K562 (cell line): ENCODE measurements at regions not wholly inside any gene's neighbourhood (a gene's known extent, or its start where the extent isn't known, plus 50 kb on each side); places are given as distances from the start of the nearest gene placed in this dataset.

ENCODE experiments used
- ATAC-seq: fragments of 200-7000 bp; cut with Tn5 transposase; 3 replicates; pipeline ENCODE4 v1.9.1; 2020; ENCODE audit warnings: moderate library complexity
- BruUV-seq: library from RNA; stranded (reverse); fragments of 400-500 nt; replicated peaks from 2 replicates; lab custom pipeline; 2021; lab: Mats Ljungman, UMichigan
- CTCF ChIA-PET: fragments of 300-600 bp; formaldehyde crosslinking; extraction: SDS; loops from one replicate; lab custom pipeline; 2021; ENCODE audit warnings: low intra/inter-chr PET ratio; lab: Yijun Ruan, JAX
- POLR2A ChIA-PET: fragments of 300-600, 350-650 bp; sonication (Branson Sonifier 250); formaldehyde crosslinking; extraction: SDS; loops from one replicate; lab custom pipeline; 2021; ENCODE audit warnings: antibody characterized with exemption, inconsistent platforms; lab: Yijun Ruan, JAX
- DNase-seq, 4 experiments: peaks; one replicate each; pipeline versions ENCODE4 v3.0.0 to v3.0.0-alpha.2; 2011 to 2018; ENCODE audit warnings: low spot score in 3 of 4, mixed read lengths in 3 of 4; ENCODE audit errors: extremely low read depth in 1 of 4
- FAIRE-seq: peaks from 2 replicates; lab custom pipeline; 2011; peaks lifted over from hg19 to GRCh38; lab: Jason Lieb, UNC
- H2AFZ ChIP-seq: 2 replicates; pipeline ENCODE4 v1.6.0; 2011; ENCODE audit warnings: low read depth, low read length, control low read depth, inconsistent platforms
- H3K27ac ChIP-seq: fragments of 200-600 bp; 3 replicates; pipeline ENCODE4 v1.8.0; 2011; ENCODE audit warnings: low read depth, mild to moderate bottlenecking, control low read depth, inconsistent platforms, low read length, moderate library complexity, mixed read lengths; ENCODE audit errors: extremely low read depth
- H3K27me3 ChIP-seq, 2 experiments: fragments of 300-600 bp in 1 of 2; 2 replicates in 1 of 2; 3 replicates in 1 of 2; pipeline versions ENCODE4 v1.6.0 to v1.8.0; 2011; ENCODE audit warnings: inconsistent platforms in 2 of 2, low read length in 2 of 2, mild to moderate bottlenecking in 1 of 2, mixed read lengths in 1 of 2, moderate library complexity in 1 of 2; ENCODE audit not compliant: control insufficient read depth in 2 of 2, insufficient read depth in 2 of 2
- H3K36me3 ChIP-seq: fragments of 300-600 bp; 3 replicates; pipeline ENCODE4 v1.8.0; 2011; ENCODE audit warnings: mild to moderate bottlenecking, low read length, inconsistent platforms; ENCODE audit not compliant: control insufficient read depth, insufficient read depth
- H3K4me1 ChIP-seq, 2 experiments: fragments of 200-600 bp in 1 of 2; replicated peaks in 1 of 2; 2 replicates in 1 of 2; 3 replicates in 1 of 2; pipeline versions ENCODE4 v1.5.1 to v1.8.0; 2011; ENCODE audit warnings: inconsistent platforms in 2 of 2, low read length in 2 of 2, mild to moderate bottlenecking in 1 of 2, mixed read lengths in 1 of 2, moderate library complexity in 1 of 2; ENCODE audit not compliant: control insufficient read depth in 2 of 2, insufficient read depth in 2 of 2
- H3K4me2 ChIP-seq: 2 replicates; pipeline ENCODE4 v1.6.1; 2011; ENCODE audit warnings: low read length, control low read depth, inconsistent platforms, mixed read lengths; ENCODE audit not compliant: insufficient read depth
- H3K4me3 ChIP-seq: fragments of 200-600 bp; sonication (generic), shearing (Covaris generic); 2 replicates; pipeline ENCODE4 v1.5.1; 2016; ENCODE audit warnings: control low read depth, inconsistent platforms
- H3K79me2 ChIP-seq: fragments of 200-600 bp; 3 replicates; pipeline ENCODE4 v1.8.0; 2011; ENCODE audit warnings: low read length, inconsistent platforms; ENCODE audit not compliant: control insufficient read depth, insufficient read depth
- H3K9ac ChIP-seq, 2 experiments: 2 replicates each; pipeline versions ENCODE4 v1.6.0 to v1.6.1; 2011; ENCODE audit warnings: low read depth in 2 of 2, low read length in 2 of 2, control low read depth in 1 of 2, inconsistent platforms in 1 of 2, mild to moderate bottlenecking in 1 of 2, mixed read lengths in 1 of 2; ENCODE audit not compliant: insufficient read depth in 1 of 2
- H3K9me1 ChIP-seq: one replicate; pipeline ENCODE4 v1.6.0; 2011; ENCODE audit warnings: inconsistent platforms, mild to moderate bottlenecking, low read length, moderate library complexity; ENCODE audit not compliant: control insufficient read depth, insufficient read depth
- H3K9me3 ChIP-seq: replicated peaks from 2 replicates; pipeline ENCODE4 v1.5.1; 2011; ENCODE audit warnings: low read depth, low read length, inconsistent platforms; ENCODE audit not compliant: control insufficient read depth, insufficient read depth
- H4K20me1 ChIP-seq: replicated peaks from 2 replicates; pipeline ENCODE4 v1.6.1; 2011; ENCODE audit warnings: low read length, inconsistent platforms, mixed read lengths; ENCODE audit not compliant: control insufficient read depth, insufficient read depth
- ARNT ChIP-seq, 2 experiments: fragments of 450-650 bp; IDR thresholded peaks; 2 replicates each; pipeline ENCODE4 v1.6.1; 2016; ENCODE audit warnings: mild to moderate bottlenecking in 1 of 2
- ATF7 ChIP-seq: fragments of 450-650 bp; IDR thresholded peaks from 2 replicates; pipeline ENCODE4 v1.7.1; 2014; ENCODE audit warnings: mild to moderate bottlenecking, moderate library complexity
- CC2D1A ChIP-seq: fragments of 450-650 bp; IDR thresholded peaks from 2 replicates; pipeline ENCODE4 v1.6.1; 2017; ENCODE audit warnings: mild to moderate bottlenecking
- CHD2 ChIP-seq: IDR thresholded peaks from 2 replicates; pipeline ENCODE4 v1.6.1; 2011; ENCODE audit warnings: low read depth, low read length
- HEY1 ChIP-seq: fragments of 250-450 bp; sonication (Bioruptor Pico); IDR thresholded peaks from 2 replicates; pipeline ENCODE4 v1.5.0; 2020; ENCODE audit warnings: mild to moderate bottlenecking, moderate library complexity, borderline replicate concordance
- HMGN3 ChIP-seq: IDR thresholded peaks from 2 replicates; pipeline ENCODE4 v1.6.1; 2011; ENCODE audit warnings: borderline replicate concordance, low read depth, mild to moderate bottlenecking, mixed read lengths, low read length; ENCODE audit not compliant: insufficient read length; ENCODE audit errors: extremely low read depth
- JUNB ChIP-seq: fragments of 450-650 bp; formaldehyde crosslinking; conservative IDR thresholded peaks from 2 replicates; pipeline ENCODE4 v1.4.0; 2020; ENCODE audit warnings: mild to moderate bottlenecking
- PREB ChIP-seq: sonication (generic); formaldehyde crosslinking; IDR thresholded peaks from 2 replicates; pipeline ENCODE4 v1.8.1; 2023; ENCODE audit warnings: mild to moderate bottlenecking, missing genetic modification reagents
- RB1 ChIP-seq: fragments of 450-650 bp; IDR thresholded peaks from 2 replicates; pipeline ENCODE4 v1.6.1; 2017; ENCODE audit warnings: low read depth, mild to moderate bottlenecking
- SNAPC5 ChIP-seq: fragments of 250-450 bp; sonication (Bioruptor Pico); IDR thresholded peaks from 2 replicates; pipeline ENCODE4 v1.8.0; 2021; ENCODE audit warnings: moderate library complexity, mild to moderate bottlenecking, inconsistent platforms
- TBL1XR1 ChIP-seq, 2 experiments: IDR thresholded peaks; 2 replicates each; pipeline ENCODE4 v1.6.1; 2012; ENCODE audit warnings: improper control_type of control experiment in 2 of 2, low read length in 2 of 2, mild to moderate bottlenecking in 1 of 2
- ZMIZ1 ChIP-seq, 2 experiments: fragments of 150-350 bp in 1 of 2; IDR thresholded peaks; 2 replicates each; pipeline ENCODE4 v1.6.1; 2012 to 2016; ENCODE audit warnings: low read depth in 2 of 2, low read length in 2 of 2, mild to moderate bottlenecking in 1 of 2, moderate library complexity in 1 of 2
- ZNF354B ChIP-seq: fragments of 250-450 bp; sonication (Bioruptor Pico); IDR thresholded peaks from 2 replicates; pipeline ENCODE4 v1.4.0; 2020
- WGBS: fragments of 100-300 bp; shearing (Covaris generic); methylation state at CpG from one replicate; pipeline ENCODE4 v1.1.6; 2016; ENCODE audit warnings: low coverage, mixed read lengths; ENCODE audit not compliant: insufficient coverage; ENCODE audit errors: missing lambda C conversion rate; 5-methylcytosine and 5-hydroxymethylcytosine counted together
- in situ Hi-C: fragments of 300-500 bp; cut with MboI; formaldehyde crosslinking; loops from 4 replicates; pipeline ENCODE4 v1.15.0; 2018; ENCODE audit warnings: inconsistent platforms, mixed read lengths
- intact Hi-C: fragments of 100-400 bp; cut with micrococcal nuclease; formaldehyde crosslinking; loops from 2 replicates; pipeline ENCODE4 v1.14.2; 2022
- TF ChIP-seq, protein P1 (sequence below): fragments of 250-450 bp; sonication (Bioruptor Pico); IDR thresholded peaks from 2 replicates; pipeline ENCODE4 v1.8.0; 2022; ENCODE audit warnings: inconsistent platforms, mild to moderate bottlenecking, moderate library complexity, borderline replicate concordance
- TF ChIP-seq, protein P2 (sequence below): IDR thresholded peaks from 2 replicates; pipeline ENCODE4 v1.6.1; 2016; ENCODE audit warnings: missing genetic modification characterization, missing compliant biosample characterization

DNA sequence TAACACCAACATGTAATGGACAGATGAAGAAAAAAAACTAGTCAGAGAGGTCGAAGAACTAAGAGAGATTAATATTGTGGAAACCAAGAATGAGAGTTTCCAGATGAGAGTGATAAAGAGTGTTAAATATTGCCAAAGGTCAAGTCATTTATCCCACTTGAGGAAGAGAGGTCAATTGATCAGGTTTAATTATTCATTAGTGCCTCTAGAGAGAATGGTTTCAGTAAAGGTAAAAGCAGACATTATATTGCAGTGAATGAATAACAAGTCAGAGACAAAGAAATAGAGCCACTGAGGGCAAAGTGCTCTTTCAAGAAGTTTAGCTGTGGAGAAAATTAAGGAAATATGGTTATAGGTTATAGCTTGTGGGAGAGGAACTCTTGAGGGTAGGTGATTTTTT, 263.1 kb downstream of the GUCY2F start (continued):
- TF ChIP-seq, protein P1, sequence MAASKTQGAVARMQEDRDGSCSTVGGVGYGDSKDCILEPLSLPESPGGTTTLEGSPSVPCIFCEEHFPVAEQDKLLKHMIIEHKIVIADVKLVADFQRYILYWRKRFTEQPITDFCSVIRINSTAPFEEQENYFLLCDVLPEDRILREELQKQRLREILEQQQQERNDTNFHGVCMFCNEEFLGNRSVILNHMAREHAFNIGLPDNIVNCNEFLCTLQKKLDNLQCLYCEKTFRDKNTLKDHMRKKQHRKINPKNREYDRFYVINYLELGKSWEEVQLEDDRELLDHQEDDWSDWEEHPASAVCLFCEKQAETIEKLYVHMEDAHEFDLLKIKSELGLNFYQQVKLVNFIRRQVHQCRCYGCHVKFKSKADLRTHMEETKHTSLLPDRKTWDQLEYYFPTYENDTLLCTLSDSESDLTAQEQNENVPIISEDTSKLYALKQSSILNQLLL (CRISPR knock-in tag), result no peak
- no peak for TF ChIP-seq JUNB (CRISPR knock-in tag)
- no peak for TF ChIP-seq TBL1XR1 (IDR thresholded peaks at IDR 0.05; ENCODE audit: low read length in 2 of 2)
- no peak for TF ChIP-seq HEY1 (CRISPR knock-in tag)
- no peak for TF ChIP-seq PREB (CRISPR knock-in tag)
- no peak for TF ChIP-seq ZNF354B (CRISPR knock-in tag)
- TF ChIP-seq, protein P2, sequence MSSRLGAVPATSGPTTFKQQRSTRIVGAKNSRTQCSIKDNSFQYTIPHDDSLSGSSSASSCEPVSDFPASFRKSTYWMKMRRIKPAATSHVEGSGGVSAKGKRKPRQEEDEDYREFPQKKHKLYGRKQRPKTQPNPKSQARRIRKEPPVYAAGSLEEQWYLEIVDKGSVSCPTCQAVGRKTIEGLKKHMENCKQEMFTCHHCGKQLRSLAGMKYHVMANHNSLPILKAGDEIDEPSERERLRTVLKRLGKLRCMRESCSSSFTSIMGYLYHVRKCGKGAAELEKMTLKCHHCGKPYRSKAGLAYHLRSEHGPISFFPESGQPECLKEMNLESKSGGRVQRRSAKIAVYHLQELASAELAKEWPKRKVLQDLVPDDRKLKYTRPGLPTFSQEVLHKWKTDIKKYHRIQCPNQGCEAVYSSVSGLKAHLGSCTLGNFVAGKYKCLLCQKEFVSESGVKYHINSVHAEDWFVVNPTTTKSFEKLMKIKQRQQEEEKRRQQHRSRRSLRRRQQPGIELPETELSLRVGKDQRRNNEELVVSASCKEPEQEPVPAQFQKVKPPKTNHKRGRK, result no peak
- TF ChIP-seq, all 486 proteins: peak for 0

- ChIA-PET POLR2A (no interaction called here), CTCF (no interaction called here)
- H3K36me3 ChIP-seq, result no peaks in the 10 kb centered on the region
- no peak overlapping the region for H3K27ac ChIP-seq
- in situ Hi-C loops, result no loop called here
- H3K4me3 ChIP-seq, result no peak overlapping the region
- ATAC-seq (no peak), DNase-seq (no peak), FAIRE-seq (no peak)
- WGBS, result 0% methylated on average over 2 of the region's 2 CpGs
- no peaks in the 10 kb centered on the region for H3K27me3 ChIP-seq
- no peaks in the 10 kb centered on the region for H3K9me3 ChIP-seq
- no peak overlapping the region for H2AFZ ChIP-seq
- H3K4me1 ChIP-seq, result no peaks in the 10 kb centered on the region
- intact Hi-C loops, result no loop called here
- H3K4me2 ChIP-seq, result no peak overlapping the region
- no peaks in the 10 kb centered on the region for H3K9me1 ChIP-seq
- H4K20me1 ChIP-seq, result no peaks in the 10 kb centered on the region
- H3K9ac ChIP-seq, result no peak overlapping the region
- H3K79me2 ChIP-seq, result no peaks in the 10 kb centered on the region
- no TSS peak for BruUV-seq
- TF ChIP-seq SNAPC5 (CRISPR knock-in tag), result no peak
- TF ChIP-seq RB1, result no peak
- no peak for TF ChIP-seq ARNT (IDR thresholded peaks at IDR 0.05)
- TF ChIP-seq HMGN3, result no peak
- no peak for TF ChIP-seq ATF7
- no peak for TF ChIP-seq TBL1XR1 (IDR thresholded peaks at IDR 0.05; ENCODE audit: low read length in 2 of 2)
- TF ChIP-seq CC2D1A, result no peak
- TF ChIP-seq CHD2, result no peak
- no peak for TF ChIP-seq ZMIZ1 (IDR thresholded peaks at IDR 0.05; ENCODE audit: low read depth in 2 of 2, low read length in 2 of 2)
Measured at GRCh38 chrX:109199726-109200125, 282.2 kb downstream of the GUCY2F start.
